HTR-8/SVneo (cell line): ENCODE measurements at regions not wholly inside any gene's neighbourhood (a gene's known extent, or its start where the extent isn't known, plus 50 kb on each side); places are given as distances from the start of the nearest gene placed in this dataset.

Experiments
- DNase-seq: peaks from one replicate; pipeline ENCODE4 v3.0.0; 2011; ENCODE audit warnings: low spot score, mixed read lengths; ENCODE audit not compliant: insufficient read length
- FAIRE-seq: peaks from 2 replicates; lab custom pipeline; 2011; peaks lifted over from hg19 to GRCh38; lab: Jason Lieb, UNC

DNA sequence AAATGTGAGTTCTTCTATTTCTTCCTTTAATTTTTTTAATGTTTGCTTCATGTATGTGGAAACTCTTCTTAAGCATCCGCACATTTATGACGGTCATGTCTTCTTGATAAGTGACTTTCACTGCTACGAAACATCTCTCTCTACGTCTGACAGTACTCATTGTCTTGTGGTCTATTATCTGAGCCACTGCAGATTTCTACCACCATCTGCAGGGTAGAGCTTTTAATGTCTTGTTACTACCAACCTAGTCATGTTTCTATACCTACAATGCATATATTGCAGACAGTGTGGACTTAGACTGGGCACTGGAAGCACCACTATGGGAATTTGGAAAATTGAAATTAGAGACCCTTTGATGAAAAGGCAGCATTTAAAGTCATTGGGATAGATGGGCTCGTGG lies 75.4 kb upstream of the ARHGEF7 start:
- DNase-seq, result no peak
- FAIRE-seq, result no peak

DNA sequence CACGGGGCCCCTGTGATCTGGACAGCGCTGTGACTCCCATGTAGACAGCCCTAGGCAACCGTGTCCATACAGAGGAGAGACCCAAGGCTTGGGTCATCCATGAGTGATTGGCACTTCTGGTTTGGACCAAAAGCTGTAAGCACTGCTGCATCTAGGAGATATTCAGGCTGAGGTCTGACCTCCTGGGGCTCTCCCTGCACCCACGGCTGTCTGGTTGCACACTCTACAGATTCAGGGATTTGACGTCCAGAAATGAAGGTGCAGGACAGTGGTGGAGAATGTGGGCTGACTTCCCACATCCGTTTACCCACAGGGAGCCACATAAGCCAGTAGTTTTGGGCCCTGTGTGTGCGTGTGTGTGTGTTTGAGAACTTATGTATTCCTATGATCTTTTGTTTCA lies 76.2 kb upstream of the ARHGEF7 start:
- DNase-seq (no peak), FAIRE-seq (no peak)

DNA sequence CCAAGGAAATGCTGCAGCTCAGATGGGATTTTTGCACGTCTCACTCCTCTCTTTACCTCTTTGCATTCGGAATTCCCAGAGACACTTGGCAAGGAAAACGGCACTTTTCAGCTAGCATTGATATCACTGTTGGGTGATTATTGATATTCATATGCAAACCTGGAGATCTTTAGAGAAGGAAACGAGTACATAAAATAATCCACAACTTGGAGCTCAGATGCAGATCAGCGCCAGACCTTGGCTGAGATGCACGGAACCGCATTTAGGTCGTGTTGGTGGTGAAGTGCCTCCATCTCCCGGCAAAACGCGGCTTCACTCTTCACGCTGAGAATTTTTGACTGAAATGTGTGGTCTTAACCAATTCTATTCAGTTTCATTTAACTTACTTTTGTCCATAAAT lies 77.2 kb upstream of the ARHGEF7 start:
- no peak for FAIRE-seq
- DNase-seq, result no peak

GRCh38 chr13:111036665-111037064 lies 78.4 kb upstream of the ARHGEF7 start:
- DNase-seq (no peak), FAIRE-seq (no peak)

GRCh38 chr13:111035861-111036260 lies 79.2 kb upstream of the ARHGEF7 start:
- FAIRE-seq, result no peak
- DNase-seq, result no peak

DNA sequence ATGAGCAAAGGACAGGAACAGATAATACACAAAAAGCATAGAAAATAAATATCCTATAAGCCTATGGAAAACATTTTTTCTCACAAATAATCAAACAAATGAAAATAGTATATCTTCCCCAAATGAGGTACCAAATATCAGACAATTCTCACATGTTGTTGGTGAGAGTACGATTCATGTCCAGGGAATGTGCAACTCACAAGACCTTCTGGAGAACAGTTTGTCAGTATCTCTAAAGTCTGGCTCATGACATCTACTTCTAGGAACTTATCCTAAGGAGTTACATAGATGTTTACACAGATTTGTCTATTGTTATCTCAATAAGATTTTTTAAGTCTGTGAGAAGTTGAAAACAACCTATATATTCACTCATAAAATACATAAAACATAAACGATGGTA lies 80.3 kb upstream of the ARHGEF7 start:
- FAIRE-seq, result no peak
- no peak for DNase-seq

DNA sequence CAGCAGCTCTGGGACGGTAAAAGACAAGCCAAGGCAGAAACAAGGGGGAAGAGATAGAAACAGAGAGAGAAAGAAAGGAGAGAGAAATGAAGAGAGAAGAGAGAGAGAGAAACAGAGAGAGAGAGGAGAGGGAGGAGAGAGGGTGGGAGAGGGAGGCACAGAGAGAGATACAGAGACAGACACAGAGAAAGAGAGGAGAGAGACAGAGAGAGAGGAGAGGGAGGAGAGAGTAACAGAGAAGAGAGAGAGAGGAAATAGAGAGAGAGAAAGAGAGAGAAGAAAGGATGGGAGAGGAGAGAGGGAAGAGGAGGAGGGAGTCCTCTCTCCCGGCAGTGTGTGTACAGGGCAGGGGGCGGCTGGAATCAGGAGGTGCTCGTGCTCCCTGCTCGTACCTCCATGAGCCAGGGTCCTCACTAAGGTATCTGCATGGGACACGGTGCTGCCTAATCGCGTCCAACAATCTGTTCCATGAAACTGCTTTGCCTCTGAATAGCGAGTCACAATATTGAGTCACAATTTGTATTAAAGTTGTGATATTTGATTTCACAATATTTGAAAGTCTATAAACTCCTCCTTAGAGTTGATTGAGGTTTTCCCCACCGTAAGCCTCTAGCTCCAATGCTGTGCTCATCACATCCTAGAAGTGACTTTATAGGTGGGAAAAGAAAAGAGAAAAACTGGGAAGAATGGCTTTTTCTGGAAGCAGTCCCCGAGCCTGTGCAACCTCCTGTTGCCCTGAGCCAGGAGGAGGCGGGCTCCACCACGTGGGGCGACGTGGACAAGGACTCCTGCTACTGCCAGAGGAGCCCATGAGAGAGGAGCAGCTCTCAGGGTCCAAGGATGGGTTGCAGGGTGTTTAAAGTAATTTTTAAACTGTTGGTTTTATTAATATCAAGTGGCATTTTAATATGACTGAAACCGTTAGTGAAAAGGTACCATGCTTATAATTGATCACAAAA lies 81.7 kb upstream of the ARHGEF7 start:
- no peak for FAIRE-seq
- no peak for DNase-seq

DNA sequence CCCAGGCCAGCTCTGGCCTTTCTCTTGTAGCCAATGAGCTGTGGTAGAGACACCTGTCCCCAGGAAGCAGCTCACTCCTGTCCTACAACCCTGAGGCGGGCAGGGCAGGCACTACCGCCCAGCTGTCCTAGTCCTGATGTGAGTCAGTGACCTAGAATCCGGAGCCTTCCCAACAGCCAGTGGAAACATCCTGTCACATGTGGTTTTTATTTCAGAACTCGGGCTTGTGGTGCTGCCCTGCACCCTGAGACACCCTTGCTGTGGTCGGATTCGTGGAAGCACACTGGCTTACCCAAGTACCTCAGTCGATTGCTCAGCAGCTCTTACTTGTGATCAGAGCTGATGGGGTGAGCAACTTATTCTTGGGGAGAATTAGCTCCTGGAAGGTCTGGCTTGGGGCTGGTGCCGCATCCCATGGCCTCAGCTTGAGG lies 83.6 kb upstream of the ARHGEF7 start:
- DNase-seq (no peak), FAIRE-seq (no peak)

GRCh38 chr13:111029957-111030609 lies 85.0 kb upstream of the ARHGEF7 start:
- DNase-seq (no peak), FAIRE-seq (no peak)

DNA sequence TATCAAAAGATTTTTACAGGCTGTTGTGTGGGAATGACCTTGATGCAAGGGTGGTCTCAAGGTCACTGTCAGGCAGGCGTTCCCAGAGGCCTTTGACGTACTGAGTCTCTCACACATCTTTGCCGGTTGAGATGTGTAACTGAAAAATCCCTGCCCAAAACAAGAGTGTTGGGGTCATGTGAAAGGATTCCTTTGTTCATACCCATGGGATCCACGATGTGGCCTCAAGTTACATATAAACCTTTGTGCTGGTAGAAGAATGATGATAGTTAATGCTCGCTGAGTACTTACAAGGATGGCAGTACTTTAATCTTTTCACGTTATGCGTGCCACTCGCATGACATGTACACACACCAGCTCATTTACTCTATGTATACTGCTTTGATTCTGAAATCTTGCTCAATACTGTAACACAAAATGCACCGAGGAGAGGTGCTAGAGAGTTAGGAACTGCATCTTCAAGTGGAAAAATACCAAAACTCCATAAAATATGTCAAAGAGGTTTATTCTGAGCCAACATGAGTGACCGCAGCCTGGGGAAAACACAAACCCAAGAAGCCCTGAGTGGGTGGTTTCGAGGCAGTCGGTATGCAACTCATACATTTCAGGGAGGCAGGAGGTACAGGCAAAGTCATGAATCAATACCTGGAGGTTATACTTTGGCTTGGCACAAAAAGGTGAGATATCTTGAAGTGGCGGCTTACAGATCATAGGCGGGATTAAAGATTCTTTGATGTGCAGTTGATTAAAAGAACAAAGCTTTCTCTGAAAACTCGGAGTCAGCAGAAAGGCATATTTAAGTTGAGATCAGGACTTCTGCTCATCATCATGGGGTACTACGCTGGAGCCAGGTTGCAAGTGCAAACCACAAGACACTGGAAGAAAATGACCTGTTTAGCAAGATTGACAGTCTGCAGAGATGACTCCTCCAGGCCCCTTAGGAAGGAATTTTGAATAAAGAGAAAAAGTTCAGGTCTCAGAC lies 87.4 kb upstream of the ARHGEF7 start:
- DNase-seq, result no peak

DNA sequence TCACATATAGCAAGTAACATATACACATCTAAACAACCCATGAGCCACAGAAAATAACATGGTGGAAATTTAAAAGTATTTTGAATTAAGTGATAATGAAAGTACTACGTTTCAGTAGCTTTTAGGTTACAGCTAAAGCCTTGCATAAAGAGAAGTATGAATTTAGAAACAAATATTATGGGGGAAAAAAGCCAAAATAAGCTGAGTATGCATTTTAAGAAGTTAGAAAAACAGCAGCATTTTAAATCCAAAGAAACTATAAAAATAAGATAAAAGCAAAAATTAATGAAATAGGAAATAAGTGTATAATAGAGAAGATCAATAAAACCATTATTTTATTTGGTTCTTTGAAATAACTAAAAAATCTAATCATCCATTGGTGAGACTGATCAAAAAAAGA lies 89.8 kb upstream of the ARHGEF7 start:
- DNase-seq, result no peak
- FAIRE-seq, result no peak

More for the DNA sequence above, 87.4 kb upstream of the ARHGEF7 start:
- no peak for FAIRE-seq

- FAIRE-seq (no peak), DNase-seq (no peak)
These were observed 92.2 kb upstream of the ARHGEF7 start for GRCh38 chr13:111022886-111023285.

DNA sequence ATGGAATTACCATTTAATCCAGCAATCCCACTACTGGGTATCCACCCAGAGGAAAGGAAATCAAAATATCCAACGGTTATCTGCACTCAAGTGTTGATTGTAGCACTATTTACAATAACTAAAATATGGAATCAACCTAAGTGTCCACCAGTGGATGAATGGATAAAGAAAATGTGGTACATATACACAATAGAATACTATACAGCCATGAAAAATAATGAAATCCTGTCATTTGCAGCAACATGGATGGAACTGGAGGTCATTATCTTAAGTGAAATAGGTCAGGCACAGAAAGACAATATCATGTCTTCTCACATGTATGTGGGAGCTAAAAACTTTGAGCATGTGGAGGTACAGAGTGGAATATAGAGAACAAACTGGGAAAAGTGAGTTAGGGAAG lies 92.9 kb upstream of the ARHGEF7 start:
- FAIRE-seq (no peak), DNase-seq (no peak)

GRCh38 chr13:111021270-111021669 lies 93.8 kb upstream of the ARHGEF7 start:
- no peak for DNase-seq
- no peak for FAIRE-seq

- DNase-seq (no peak), FAIRE-seq (no peak)
These were observed 94.6 kb upstream of the ARHGEF7 start for GRCh38 chr13:111020546-111020945.

GRCh38 chr13:111020021-111020420 lies 95.1 kb upstream of the ARHGEF7 start:
- FAIRE-seq (no peak), DNase-seq (no peak)

GRCh38 chr13:111017755-111018459 lies 97.2 kb upstream of the ARHGEF7 start:
- no peak for DNase-seq

DNA sequence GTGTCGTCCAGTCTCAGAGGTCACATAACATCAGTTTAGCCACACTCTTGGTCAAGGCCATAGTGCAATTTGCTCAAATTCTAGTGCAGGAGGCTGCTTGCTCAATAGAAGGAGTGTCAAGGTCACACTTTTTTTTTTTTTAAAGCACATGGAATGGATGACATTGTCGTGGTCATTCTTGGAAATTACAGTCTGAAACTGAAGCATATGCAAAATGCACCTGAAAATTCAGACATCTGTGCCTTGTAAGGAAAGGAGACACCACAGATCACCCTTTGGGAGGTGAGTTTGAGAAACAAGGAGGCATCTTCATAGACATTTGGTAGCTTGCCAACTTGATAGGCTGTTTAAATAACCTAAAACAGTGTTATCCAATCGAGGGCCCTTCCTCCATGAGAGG lies 98.3 kb upstream of the ANKRD10 start:
- DNase-seq (no peak), FAIRE-seq (no peak)

More at GRCh38 chr13:111017755-111018459, 97.2 kb upstream of the ARHGEF7 start:
- no peak for FAIRE-seq

DNA sequence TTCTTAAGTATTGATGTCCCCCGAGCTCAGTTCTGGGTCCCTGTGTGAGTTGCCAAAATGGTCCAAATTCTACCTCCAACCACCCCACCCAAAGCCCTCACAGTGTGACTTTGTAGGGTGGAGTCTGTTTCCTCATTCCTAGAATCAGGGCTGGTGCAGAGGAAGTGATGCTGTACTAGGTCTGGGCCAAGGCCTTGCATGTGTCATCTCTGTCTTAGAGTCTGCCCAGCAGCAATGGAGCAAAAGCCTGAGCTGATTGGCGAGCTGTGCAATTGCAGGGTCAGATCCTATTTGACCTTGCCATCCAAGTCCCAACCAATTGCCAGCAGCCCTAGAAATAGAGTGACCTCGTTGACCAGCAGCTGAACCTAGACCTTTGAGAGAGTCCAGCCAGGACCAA lies 97.0 kb upstream of the ANKRD10 start:
- no peak for DNase-seq
- FAIRE-seq, result no peak

GRCh38 chr13:111008351-111008750 lies 93.5 kb upstream of the ANKRD10 start:
- FAIRE-seq, result no peak
- no peak for DNase-seq
